ENCODE measurements at regions not wholly inside any gene's neighbourhood (a gene's known extent, or its start where the extent isn't known, plus 50 kb on each side); places are given as distances from the start of the nearest gene placed in this dataset.

DNA sequence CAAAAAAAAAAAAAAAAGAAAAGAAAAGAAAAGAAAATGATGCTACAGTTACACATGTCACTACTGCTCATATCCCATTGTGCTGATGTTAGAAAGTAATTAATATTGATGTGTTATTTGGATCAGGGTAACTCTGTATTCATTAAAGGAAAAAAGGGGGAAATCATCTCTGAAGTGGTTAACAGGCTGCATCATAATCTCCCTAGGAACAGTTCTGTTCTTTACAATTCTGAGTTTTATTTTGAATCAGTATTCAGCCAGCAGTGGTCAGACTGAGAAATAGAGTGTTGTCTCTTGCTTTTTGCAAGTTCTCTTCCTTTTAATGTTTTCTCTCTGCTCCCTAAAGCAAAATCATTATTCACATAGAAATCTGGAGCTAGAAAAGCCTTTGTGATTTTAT lies 128.6 kb upstream of the CRY1 start:
- in situ Hi-C loops (cut with HindIII; ENCODE audit: low sequenced_read_pairs): loop anchor here (10.0 kb wide), 1 partner anchor 67 kb away; no protein-coding TSS in a partner anchor

DNA sequence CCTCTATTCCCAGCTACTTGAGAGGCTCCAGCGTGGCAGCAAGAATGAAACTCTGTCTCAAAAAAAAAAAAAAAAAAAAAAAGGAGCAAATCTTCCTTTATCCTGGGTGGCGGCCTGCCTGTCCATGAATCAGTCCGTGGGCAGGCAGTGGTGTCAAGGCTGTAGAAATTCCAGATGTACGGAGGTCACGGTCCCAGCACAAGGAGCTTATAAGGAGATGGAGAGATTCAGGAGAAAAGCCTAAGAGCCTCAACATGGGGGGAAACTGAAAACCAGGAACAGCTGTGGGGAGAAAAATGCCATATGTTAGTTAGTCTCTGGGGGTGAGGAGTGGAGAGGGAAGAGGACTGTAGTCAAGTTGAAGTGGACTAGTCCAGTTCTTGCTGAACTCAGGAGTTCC lies 130.5 kb upstream of the CRY1 start:
- in situ Hi-C loops (cut with HindIII; ENCODE audit: low sequenced_read_pairs): loop anchor here (10.0 kb wide), 1 partner anchor 69 kb away; no protein-coding TSS in a partner anchor

DNA sequence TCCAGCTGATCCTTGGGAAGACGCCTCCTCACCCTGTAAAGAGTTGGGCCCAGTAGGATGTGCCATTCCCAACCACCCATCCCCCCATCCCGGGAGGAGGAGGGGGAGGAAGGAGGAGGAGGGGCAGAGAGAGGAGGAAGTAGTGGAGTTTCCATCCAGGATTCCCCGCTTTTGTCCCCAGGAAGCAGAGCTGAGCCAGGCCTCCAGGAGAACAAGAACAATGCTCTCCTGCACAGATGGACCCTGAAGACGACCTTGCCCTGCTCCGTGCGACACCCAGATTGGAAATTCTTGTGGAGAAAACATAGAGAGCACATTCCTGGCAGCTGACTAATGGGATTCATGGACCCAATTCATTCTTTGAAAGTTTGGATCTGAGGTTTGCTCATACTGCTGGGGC lies 132.3 kb upstream of the CRY1 start:
- in situ Hi-C loops (cut with HindIII; ENCODE audit: low sequenced_read_pairs): loop anchor here (10.0 kb wide), 1 partner anchor 71 kb away; no protein-coding TSS in a partner anchor

DNA sequence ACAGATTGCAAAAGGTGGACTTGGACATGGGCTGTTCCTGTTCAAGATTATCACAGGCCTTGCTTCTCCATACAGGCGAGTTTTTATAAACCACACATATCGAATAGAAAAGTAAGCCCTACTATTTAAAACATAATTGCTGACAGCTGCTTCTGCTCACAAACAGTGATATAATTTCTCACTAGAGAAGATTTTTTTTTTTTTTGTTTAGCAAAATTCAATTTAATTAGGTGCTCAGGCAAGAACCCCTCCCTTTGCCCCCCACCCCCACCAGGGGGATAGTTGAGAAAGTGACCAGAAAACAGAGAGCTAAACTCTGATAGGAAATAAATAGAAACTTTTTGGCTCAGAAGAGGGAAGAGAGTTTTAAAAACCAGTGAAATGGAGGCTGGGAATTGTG lies 132.8 kb upstream of the CRY1 start:
- in situ Hi-C loops (cut with HindIII; ENCODE audit: low sequenced_read_pairs): loop anchor here (10.0 kb wide), 1 partner anchor 71 kb away; no protein-coding TSS in a partner anchor

DNA sequence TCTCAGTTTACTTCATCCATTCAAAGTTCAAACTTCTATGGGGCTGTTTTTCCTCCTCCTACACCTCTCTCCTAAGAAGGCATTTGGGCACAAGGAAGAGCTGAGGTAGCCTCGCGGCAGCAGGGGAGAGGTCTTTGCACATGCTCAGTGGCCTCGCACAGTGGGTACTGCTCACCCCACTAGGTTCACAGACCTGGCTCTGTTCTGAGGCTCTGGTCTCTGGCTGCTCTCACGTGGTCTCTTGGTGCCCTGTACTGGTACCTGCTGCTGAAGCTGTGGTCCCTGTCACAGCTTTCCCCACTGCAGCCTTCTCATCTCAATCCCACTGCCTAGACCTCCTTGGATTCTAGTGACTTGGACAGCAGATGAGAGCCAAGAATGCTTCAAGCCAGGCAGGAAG lies 134.7 kb upstream of the CRY1 start:
- in situ Hi-C loops (cut with HindIII; ENCODE audit: low sequenced_read_pairs): loop anchor here (10.0 kb wide), 1 partner anchor 73 kb away; no protein-coding TSS in a partner anchor

DNA sequence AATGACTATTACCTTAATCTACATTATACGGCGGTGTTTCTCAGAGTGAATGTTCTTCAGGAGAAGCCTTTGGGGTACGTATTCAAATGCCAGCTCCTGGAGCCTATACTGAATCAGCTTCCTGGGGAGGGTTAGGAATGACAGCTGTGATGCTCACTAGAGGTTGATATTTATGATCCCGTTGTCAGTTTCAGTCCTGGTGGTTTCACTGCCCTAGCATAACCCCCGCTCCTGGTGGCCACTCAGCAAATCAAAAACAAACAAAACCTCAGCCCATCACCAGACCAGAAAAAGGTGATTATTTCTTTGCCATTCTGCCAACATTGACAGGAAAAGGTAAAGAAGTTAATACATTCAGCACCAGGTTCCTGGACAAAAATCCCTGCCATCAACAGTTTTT lies 136.5 kb upstream of the CRY1 start:
- in situ Hi-C loops (cut with HindIII; ENCODE audit: low sequenced_read_pairs): loop anchor here (10.0 kb wide), 1 partner anchor 75 kb away; no protein-coding TSS in a partner anchor

DNA sequence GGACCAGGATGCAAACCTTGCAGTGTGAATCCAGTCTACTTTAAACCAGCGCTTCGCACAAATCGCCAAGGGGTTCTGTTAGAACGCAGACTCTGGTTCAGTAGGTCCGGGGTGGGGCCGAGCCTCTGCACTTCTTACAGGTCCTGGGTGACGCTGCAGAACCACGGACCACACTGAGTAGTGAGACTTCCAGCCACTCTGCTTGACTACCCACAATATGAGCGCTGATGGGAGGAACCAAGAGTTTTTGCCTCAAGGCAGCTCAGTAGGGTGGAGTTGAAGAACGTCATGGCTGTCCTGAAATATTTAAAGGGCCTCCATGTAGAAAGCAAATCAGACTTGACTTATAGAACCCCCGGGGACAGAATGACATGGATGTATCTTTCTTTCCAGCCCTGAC lies 138.0 kb upstream of the CRY1 start:
- in situ Hi-C loops (cut with HindIII; ENCODE audit: low sequenced_read_pairs): no loop called here

DNA sequence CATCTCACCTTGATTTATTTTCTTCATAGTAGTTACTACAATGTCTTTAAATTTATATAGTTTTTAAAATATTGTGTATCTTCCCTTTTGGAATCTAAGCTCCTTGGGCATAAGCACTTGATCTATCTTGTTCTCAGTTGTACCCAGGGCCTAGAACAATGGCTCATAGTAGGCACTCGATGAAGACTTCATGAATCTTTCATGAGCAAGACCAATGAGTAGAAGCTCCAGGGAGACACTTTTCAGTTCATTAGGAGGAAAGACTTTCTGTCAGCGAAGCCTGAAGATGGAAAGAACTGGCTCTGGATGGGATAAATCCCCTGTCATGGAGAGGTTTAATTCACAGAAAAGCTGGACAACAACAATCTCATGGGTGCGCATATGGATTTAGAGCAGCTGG lies 140.2 kb upstream of the CRY1 start:
- in situ Hi-C loops (cut with HindIII; ENCODE audit: low sequenced_read_pairs): no loop called here

DNA sequence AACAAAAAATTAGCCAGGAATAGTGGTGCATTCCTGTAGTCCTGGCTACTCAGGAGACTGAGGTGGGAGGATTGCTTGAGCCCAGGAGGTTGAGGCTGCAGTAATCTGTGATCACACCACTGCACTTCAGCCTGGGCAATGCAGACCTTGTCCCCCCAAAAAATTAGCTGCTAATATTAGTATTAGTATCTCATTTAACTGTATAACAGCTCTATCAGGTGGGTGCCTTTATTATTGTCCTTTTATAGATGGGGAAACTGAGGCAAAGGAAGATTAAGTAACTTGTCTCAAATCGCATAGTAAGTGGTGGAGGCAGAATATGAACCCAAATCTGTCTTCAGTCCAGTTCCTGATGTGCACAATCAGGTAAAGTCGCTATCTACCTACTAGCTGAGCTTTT lies 142.3 kb upstream of the CRY1 start:
- in situ Hi-C loops (cut with HindIII; ENCODE audit: low sequenced_read_pairs): no loop called here

DNA sequence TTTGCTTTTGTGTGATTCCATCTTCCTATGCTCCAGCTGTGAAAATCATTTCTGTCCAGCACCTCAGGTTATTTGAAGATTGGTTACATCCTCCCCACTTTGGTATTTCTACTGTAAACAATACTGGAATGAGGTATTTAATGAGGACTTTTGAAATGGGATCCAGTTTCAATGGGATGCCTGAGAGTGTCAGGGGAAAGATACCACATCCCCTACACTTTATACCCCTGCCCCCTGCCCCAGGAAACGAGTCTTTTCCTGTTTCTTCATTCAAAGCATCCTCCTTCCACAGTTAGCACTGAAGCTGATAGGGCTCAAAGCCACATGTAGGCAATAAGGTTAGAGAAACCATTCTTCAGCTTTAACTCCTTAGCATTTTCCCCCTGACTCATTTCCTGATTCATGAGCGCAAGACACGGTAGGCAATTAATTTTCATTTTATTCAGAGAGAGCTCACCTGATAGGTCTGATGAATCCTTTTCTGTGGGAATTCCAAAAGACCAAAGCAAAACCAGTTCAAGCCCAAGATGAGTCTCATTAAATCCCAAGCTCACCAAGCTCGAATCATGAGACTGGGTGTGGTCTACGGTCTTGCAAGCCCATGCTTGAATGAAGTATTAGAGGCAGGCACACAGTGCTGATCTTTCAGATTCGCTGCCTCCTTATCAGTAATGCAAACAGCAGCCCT lies 143.6 kb upstream of the CRY1 start:
- in situ Hi-C loops (cut with HindIII; ENCODE audit: low sequenced_read_pairs): no loop called here

DNA sequence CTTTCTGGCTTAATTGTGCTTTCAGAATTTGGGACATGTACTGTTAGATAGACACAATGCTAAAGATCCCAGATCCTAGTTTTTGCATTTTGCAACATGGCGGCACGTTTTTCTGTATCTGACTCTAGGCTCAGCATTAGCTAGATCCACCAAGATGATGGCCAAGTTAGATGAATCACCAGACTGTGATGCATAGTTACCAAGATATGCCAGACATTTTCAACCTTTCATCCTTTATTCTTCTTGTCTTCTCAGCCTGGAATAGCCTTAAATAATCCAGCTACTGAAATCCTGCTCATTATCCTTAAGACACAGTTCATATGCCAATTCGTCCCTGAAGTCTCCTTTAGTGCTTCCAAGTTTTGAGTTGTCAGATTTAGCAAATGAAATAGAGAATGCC lies 144.9 kb upstream of the CRY1 start:
- in situ Hi-C loops (cut with HindIII; ENCODE audit: low sequenced_read_pairs): no loop called here

DNA sequence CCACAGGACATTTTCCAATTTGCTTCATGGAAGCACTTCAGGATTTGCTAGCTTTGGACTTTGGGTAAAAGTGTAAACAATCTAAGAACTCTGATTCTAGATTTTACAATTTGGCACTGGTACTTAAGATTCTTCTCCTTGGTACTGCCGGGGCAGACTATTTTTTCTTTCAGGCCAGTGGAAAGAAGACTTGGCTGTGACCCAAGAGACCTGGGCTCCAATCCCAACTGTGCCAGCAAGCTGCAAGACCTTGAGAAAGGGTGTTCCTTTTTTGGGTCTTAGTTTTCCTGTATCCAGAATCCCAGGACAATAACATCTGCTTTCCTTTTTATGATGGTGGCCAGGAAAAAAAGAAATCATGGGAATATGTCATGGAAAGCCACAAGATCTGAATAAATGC lies 148.1 kb upstream of the CRY1 start:
- in situ Hi-C loops (cut with HindIII; ENCODE audit: low sequenced_read_pairs): no loop called here

DNA sequence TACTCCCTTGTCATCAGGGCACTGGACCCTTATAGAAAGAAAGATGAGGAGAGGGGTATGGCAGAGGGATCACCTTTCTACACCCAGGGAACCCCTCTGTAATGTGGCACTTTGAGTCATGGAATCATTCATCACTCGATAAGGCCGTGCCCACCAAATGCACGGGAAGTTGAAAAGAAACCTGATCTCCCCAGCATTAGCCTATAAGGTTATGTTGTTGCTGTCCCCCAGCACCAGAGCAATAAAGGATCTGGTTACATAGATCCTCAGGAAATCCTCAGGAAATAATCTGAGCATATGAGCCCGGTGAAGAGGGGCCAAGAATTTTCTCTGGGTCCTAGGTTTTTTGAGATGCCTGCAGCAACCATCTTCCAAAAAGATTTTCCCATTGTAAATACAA lies 148.8 kb upstream of the CRY1 start:
- in situ Hi-C loops (cut with HindIII; ENCODE audit: low sequenced_read_pairs): no loop called here

DNA sequence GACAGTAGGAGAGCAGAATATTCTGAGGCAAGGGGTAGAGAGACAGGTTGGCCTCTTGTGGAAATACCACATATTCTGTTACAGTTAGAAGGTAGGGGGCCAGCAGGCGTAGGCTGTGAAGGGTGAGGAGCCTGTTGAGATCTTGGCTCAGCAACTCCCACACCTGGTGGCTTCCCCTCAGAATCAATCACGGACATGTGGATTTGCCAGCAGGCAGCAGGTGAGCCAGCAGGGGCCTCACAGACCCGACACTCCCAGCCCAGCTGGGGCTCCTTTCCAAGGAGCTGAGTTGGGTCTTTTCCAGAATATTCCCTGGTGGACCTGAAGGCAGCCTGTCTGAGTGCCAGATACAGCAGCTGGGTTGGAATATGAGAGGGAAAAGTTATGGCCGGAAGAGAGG lies 150.0 kb upstream of the CRY1 start:
- in situ Hi-C loops (cut with HindIII; ENCODE audit: low sequenced_read_pairs): no loop called here

DNA sequence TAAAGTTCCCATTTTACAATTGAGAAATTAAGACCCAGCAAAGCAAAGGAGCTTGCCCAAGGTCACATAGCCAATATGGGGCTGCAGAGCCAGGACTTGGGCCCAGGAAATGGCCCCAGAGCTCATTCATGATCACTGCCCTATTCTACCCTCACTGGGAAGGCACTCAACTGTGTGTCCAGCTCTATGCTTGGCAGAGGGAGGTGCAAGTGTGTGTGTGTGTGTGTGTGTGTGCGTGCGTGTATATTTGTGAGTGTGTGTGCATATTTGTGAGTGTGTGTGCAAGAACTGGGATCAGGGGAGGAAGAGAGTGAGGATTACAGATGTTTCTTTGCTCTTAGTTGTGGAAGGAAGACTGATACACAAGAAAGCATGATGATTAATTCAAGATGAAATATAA lies 151.2 kb upstream of the CRY1 start:
- in situ Hi-C loops (cut with HindIII; ENCODE audit: low sequenced_read_pairs): no loop called here

DNA sequence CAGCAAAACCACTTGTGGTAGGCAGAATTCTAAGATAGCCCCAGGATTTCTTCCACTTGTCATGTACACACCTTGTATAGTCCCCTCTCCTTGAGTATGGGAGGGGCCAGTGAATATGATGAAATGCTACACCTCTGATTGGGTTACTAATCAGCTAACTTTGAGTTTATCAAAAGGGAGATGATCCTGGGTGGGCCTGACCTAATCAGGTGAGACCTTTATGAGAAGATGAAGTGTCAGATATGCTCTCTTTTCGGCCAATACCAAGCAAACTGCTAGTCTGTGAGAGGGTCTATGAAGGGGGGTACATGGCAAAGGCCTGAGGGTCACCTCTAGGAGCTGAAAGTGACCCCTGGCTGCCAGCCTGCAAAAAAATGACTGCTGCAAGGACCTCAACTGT lies 154.3 kb upstream of the CRY1 start:
- in situ Hi-C loops (cut with HindIII; ENCODE audit: low sequenced_read_pairs): no loop called here

DNA sequence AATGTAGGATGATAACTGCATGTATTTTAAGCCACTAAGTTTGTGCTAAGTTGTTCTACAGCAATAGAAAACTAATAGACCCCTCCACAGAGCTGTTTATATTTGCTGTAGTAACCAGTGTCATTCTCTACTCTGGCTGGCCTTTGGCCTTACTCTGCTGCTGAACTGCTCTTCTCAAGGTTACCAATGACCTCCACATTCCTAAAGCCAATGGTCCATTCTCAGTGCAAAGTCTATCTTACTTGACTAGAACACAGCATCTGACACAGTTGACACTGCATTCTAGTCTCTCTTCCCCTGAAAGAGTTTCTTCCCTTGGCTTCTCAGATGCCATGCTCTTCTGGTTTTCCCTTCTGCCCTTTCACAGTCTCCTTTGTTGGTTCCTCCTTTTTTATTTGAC lies 154.8 kb upstream of the CRY1 start:
- in situ Hi-C loops (cut with HindIII; ENCODE audit: low sequenced_read_pairs): no loop called here

DNA sequence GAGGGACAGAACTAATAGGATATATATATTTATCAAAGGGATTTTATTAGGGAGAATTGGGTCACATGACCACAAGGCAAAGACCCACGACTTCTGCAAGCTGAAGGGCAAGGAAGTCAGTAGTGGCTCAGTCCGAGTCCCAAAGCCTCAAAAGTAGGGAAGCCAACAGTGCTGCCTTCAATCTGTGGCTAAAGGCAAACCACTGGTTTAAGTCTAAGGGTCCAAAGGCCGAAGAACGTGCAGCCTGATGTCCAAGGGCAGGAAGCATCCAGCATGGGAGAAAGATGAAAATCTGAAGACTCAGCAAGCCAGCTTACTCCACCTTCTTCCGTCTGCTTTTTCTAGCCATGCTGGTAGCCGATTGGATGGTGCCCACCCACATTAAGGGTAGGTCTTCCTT lies 157.9 kb upstream of the CRY1 start:
- in situ Hi-C loops (cut with HindIII; ENCODE audit: low sequenced_read_pairs): no loop called here

DNA sequence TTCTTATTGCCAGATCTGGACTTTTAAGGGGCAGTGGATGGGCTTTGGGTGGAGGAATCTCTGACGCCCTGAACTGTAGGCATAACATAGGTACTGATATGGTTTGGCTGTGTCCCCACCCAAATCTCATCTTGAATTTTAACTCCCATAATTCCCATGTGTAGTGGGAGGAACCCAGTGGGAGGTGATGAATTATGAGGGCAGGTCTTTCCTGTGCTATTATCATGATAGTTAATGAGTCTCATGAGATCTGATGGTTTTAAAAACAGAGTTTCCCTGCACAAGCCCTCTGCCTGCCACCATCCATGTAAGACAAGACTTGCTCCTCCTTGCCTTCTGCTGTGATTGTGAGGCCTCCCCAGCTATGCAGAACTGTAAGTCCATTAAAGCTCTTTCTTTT lies 160.0 kb upstream of the CRY1 start:
- in situ Hi-C loops (cut with HindIII; ENCODE audit: low sequenced_read_pairs): no loop called here

DNA sequence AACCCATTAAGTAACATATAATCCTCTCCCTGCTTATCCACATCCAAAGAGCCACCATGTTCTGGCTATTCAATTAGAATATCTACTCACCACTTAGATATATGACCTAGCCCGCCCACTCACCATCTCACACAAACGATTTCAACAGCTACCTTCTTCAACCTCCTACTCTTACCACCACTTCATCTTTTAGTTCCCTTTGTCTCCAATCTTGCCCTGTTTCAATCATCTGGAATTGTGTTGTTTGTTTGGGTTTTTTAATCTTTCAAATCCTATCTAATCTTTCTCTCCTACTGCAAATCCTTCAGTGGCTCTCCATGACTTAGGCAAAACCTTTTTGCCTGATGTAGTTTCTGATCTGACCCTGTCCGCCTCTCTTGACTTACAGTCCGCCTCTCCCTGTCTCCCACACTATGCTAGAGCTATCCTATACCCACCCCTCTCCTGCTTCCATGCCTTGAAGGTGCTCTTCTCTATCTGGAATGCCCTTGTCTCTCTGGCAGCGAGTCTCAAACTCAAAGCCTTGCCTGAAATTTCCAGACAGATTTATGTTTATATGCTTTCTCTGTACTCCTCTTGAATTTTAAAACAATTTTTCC lies 161.0 kb upstream of the CRY1 start:
- in situ Hi-C loops (cut with HindIII; ENCODE audit: low sequenced_read_pairs): no loop called here

DNA sequence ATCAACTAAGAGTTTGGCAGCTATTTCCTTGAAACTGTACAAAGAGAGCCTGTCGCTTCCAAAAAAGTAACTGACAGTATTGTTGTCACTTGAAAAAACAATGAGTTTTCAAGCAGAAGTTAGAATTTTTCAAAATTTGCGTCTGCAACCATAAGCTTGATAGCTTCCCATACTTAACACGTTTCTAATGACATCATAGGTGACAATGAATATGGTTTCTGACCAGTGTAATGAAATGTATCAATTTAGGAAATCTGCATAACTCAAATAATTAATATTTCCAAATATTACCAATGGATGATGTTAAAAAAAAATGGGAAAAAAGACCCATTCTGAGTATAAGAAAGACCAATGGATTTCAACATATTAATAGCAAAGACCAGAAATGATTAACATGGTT lies 165.4 kb upstream of the CRY1 start:
- in situ Hi-C loops (cut with HindIII; ENCODE audit: low sequenced_read_pairs): no loop called here

DNA sequence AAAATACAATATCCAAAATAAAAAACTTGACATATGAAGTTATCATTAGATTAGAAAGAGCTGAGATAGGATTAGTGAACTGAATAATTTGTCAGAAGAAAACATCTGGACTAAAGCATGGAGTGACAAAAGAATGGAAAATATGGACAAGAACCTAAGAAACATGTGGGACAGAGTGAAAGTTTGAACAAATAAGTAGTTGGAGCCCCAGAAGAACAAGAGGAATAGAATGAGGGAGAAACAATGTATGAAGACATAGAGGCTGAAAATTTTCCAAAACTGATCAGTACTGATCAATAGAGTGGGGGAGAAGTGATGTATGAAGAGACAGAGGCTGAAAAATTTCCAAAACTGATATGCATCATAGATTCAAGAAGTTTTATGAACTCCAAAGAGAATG lies 170.6 kb upstream of the CRY1 start:
- in situ Hi-C loops (cut with HindIII; ENCODE audit: low sequenced_read_pairs): no loop called here

DNA sequence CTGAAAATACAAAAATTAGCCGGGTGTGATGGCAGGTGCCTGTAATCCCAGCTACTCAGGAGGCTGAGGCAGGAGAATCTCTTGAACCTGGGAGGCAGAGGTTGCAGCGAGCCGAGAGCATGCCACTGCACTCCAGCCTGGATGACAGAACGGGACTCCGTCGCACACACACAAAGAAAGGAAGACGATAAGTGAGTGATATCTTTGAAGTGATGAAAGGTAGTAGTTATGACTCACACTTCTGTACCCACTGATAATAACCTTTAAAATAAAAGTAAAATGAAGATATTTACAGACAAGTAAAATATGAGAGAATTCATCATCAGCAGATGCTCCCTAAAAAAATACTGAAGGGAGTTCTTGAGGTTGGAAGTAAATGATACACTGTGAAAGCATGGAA lies 171.3 kb upstream of the CRY1 start:
- in situ Hi-C loops (cut with HindIII; ENCODE audit: low sequenced_read_pairs): no loop called here

All from endothelial cell of hepatic sinusoid (primary cell).